HG02763 (cell line): ENCODE measurements at regions not wholly inside any gene's neighbourhood (a gene's known extent, or its start where the extent isn't known, plus 50 kb on each side); places are given as distances from the start of the nearest gene placed in this dataset.
"Not testable (repeated sequence)": the region's sequence is repeated elsewhere in the genome, so short reads cannot be mapped to it uniquely, and the experiment has no call there.

Experiments
- ATAC-seq: cut with Tn5 transposase; IDR thresholded peaks from one replicate; pipeline ENCODE4 v1.9.1; 2021; ENCODE audit warnings: mild to moderate bottlenecking, moderate library complexity; ENCODE audit not compliant: unreplicated experiment

DNA sequence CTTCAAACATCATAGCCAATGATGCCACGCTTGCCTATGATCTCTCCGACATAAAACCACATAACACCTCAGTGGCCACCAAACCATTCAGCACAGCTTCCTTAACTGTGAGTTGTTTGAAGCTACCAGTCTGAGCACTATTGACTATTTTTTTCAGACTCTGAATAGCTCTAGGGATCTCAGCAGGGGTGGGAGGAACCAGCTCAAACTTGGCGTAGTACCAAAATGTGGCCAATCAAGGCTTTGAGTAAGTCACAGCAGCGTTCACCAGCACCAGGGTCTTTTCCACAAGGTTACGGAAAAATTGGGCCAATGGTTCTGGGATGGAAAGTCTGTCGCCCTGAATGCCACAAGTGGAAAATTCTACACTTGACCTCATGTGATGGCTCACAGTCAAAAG is 70.6 kb downstream of the SMPDL3A start:
- no peak for ATAC-seq

DNA sequence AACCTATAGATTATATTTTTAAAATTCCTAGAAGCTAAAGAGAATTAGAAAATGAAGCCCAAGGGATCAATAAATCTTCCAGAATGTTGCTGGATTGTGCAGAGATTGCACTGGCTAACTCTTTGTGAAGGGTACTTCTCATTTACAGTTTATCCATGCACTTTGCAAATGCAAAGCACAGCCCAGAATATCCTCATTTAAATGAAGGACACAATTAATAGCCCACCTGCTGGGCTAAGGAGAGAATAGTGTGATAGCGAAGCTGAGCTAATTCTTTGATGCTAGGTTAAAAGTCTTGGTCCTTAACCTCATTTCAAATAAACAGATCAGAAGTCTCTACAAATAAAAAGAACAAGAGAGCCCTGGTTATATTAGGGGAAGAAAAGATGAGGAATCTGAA is 72.5 kb downstream of the SMPDL3A start:
- no peak for ATAC-seq

DNA sequence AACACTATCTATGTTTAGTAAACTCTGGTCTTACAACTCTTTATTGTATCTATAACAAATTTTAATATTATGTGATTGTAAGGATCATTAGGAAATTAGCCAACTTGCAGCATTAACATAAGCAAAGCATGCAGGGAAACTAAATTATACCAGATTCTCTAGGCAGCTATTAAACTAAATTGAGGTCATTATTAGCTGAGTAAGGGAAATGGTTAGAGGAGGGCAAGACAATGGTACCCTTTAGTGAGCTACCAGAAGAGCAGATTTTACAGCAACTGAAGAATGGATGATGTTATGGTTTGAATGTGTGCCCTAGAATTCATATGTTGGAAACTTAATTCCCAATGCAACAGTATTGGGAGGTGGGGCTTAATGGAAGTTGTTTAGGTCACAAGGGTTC is 79.1 kb downstream of the SMPDL3A start:
- ATAC-seq, result no peak

DNA sequence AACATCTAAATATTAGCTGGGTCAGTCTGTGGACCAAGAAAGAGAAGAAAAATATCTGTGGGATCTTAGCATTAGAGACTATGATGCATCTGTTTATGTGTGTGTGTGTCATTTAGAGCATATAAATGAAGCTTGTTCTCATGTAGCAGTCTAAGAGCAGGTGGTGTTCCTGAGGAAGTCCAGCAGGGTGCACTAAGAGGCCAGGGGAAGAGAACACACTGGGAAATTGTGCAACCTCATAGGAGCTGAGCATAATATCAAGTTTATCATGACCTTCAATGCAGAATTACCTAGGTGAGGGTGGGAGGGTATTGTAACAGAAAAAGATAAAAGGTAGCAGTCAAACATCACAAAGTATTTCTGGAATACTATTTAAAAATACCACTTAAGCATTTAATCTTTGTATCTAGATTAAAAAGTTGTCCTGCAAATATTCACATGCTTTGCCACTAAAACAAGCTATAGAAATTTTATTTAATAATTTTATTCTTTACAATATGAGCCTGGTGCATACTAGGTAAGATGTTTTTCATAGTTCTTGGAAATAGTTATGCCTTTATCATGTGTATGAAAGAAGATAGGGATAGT is 80.5 kb downstream of the SMPDL3A start:
- peak; percentile 85 for ATAC-seq

DNA sequence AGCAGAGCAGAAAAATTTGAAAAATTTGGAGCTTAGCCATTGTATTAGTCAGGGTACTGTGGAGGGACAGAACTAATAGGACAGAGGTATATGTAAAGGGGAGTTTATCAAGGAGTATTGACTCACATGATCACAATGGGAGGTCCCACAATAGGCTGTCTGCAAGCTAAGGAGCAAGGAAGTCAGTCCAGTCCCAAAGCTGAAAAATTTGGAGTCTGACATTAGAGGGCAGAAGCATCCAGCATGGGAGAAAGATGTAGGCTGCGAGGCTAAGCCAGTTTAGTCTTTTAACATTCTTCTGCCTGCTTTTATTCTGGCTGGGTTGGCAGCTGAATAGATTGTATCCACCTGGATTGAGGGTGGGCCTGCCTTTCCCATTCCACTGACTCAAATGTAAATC is 82.0 kb downstream of the SMPDL3A start:
- ATAC-seq, result no peak

DNA sequence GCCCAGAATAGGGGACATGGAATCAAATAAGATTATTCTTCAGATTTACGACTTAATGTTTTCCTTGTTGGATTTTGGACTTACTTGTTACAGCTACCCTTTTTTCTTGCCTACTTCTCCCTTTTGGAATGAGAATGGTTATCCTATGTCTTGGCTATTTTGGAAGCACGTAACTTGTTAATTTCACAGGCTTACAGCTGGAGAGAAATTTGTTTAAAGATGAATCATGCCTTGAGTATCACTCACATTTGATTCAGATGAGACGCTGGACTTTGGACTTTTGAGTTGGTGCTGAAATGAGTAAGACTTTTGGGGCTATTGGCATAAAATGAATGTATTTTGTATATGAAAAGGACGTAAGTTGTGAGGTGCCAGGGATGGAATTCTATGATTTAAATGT is 83.3 kb downstream of the SMPDL3A start:
- no peak for ATAC-seq

DNA sequence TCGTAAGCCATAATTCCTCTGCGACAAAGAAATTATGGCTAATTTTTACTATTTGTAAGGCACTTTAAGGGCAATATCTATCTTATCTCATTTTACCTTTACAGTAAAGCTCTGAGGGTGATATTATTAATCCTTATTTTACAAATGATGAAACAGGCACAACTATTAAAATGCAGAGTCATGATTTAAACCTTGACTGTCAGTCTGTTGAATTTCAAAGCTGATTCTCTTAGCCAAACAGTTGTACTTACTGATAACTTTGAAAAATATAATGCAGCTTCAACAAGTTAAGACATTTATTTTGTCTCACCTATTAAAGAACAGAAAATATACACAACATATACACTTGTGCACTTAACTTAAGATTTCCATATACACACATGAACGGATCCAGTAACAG is 88.2 kb downstream of the SMPDL3A start:
- ATAC-seq, result no peak

DNA sequence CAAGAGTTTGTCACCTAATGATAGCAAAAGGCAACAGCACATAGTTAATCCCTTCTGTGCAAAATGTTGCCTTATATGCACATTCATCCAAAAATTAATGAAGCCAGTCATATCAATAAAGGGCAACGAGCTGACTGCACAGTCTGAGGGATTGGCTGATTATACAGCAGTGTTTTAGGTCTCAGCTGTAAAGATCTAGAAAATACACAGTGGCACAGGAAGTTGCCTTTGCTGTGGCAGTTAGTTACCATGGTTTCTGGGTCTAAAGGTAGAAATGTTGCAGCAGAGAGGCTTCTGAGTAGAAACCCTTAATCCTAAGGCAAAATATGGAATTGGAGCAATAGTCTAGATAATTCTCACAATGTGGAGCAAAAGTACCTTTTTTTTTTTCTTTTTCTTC is 89.7 kb downstream of the SMPDL3A start:
- no peak for ATAC-seq

DNA sequence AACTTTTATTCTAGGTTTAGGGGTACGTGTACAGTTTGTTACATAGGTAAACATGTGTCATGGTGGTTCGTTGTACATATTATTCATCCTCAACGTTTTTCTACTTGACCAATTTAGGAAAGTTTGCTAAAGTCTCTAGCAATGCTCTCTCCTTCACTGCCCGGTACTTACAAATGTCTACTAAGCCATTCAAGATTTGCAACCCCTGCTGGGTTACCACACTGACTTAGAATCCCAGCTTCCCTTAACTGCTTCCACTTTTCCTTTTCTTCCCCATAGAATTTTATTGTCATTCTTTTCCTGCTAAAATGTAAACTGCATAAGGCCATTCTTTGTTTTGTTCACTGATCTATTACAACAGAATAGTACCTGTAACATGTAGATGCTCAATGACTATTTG is 97.4 kb downstream of the SMPDL3A start:
- ATAC-seq, result no peak

DNA sequence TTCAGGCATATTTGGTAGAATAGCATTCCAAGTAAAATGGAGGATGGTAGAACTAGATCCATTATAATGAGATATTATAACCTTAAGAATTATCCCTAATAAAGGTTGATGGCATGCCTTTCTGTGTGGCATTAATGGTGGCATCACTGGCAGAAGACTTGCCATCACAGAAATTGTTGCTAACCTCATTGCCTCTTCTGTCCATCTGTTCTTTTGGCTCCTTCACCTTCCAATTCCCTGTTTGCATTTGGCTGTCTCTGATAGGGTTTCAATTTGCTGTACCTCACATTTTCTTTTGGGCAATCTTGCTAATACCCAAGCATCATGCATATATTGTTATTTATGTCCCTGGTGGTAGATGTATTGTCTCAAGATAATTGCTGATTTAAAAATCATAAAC is 98.9 kb downstream of the SMPDL3A start:
- ATAC-seq, result no peak

DNA sequence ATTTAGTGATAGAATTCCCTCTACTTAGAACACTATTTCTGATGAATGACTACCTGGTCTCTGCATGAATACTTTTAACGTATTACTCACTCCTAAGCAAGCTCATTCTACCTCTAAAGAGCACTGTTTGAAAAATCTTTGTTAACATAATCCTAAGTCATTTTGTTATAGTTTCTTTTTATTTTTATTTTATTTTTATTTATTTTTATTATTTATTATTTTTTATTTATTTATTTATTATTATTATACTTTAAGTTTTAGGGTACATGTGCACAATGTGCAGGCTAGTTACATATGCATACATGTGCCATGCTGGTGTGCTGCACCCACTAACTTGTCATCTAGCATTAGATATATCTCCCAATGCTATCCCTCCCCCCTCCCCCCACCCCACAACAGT is 99.6 kb downstream of the SMPDL3A start:
- not testable (repeated sequence) for ATAC-seq

DNA sequence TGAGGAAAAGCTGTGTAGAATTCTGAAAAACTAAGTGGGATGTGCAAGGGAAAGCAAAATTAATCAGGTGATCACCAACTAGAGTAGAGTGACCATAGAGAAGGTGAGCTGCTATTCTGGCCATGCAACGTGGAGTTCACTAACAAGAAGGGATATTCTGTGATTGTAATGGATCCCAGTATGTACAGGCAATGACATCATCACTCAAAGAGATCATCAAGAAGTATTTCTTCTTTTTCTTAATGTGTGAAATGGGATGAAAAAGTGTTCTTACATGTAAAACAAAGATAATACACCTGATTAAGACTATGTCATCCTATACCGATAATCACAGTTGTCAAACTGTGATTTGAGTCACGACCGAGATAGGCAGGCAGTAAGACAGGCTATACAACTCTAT is 101.2 kb downstream of the SMPDL3A start:
- ATAC-seq, result no peak

DNA sequence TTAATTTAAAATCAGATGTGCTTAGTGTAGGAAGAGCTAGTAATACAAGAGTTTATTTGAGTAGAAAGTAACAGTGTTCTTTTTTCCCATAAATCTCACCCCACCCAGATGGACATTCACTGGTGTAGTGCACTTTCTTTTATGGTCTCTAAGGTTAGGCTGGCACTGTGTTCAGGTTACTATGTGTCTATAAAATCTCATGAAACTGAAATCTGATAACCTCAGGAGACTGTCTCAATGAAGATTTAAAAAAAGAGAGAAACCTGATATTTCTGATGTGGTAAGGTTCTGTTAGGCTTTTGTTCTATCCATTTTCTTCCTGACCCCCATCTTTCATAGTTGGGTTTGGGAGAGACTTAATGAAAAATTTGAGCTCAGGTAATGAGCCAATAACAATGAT is 101.2 kb upstream of the CLVS2 start:
- no peak for ATAC-seq

DNA sequence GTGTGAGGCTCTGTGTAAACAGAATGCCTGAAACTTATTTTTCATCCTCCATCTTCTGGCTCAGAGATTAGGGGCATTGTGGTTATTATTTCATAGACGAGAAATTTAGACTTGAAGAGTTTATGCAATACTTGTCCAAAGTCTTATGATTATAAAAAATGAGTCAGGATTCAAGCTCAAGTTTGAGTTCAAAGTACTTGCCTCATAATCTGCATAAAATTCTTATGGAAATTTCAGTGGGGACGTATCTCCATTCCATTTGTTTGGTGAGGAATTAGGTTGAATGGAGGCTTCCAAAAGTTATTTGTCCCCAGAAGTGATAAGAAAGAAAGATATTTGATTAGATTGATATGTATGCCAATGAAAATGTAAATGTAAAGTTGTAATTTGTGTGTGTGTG is 93.7 kb upstream of the CLVS2 start:
- ATAC-seq, result no peak

DNA sequence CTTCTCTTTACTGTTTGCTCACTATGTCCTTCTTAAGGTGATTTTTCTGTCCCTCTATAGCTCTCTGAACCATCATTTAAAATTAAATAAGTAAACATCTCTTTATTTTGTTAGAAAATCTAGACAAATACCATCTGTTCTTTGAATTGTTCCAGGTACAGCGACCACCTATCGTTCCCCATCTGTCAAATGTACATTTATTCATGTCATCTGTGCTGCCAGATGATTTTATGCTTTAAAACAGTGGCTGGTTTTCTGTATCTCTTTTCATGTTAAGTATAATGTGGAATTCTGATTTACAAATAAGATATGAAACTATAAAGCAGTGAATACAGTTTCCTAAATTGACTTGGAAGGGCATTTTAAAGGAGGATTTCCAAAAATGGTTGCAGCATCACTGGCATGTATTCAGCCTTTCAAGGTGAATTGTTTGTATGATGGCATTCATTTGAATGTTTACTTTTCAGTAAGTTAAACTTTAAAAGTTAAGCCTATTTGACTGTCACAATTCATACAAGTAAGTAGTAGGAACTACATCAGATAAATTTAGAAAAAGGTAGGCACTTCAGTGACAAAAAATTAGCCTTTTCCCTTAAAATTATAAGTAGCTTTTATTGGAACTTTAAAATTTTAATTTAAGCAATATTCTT is 92.6 kb upstream of the CLVS2 start:
- ATAC-seq, result no peak

DNA sequence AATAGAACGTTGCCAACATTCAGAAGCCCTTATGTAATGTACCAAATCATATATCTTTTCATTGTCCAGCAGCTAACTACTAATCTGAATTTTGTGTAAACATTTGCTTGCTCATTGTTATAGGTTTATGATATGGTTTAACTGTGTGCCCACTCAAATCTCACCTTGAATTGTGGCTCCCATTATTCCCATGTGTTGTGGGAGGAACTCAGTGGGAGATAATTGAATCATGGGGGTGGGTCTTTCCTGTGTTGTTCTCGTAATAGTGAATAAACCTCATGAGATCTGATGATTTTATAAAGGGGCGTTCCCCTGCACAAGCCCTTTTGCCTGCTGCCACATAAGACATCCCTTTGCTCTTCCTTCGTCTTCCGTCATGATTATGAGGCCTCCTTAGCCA is 91.9 kb upstream of the CLVS2 start:
- ATAC-seq, result no peak

DNA sequence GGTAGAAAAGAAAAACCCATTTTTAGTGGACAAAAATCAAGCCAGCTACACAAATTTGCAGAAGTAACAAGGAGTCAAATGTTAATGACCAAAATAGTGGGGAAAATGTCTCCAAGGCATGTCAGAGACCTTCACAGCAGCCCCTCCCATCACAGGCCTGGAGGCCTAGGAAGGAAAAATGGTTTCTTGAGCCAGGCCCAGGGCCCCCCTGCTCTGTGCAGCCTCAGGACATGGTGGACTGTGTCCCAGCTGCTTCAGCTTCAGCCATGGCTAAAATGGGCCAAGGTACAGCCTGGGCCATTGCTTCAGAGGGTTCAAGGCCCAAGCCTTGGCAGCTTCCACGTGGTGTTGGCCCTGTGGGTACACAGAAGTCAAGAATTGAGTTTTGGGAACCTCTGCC is 82.5 kb upstream of the CLVS2 start:
- ATAC-seq, result no peak

DNA sequence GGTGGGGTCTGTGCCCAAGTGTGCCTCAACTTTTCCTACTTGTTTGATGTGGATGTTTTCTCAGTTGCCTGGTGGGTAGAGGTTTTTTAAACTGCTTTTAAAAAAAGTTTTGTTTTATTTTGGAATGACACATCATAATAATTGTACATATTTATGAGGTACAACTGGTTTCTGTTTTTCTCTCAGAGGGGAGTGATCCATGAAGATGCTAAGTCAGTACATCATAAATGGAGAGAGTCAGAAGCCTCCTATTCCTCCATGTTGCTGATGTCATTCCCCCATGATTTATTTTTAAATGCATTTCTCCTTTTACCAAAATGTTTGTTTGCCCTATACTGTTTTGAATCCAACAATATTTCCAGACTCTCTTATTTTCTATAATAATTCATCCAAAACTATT is 77.3 kb upstream of the CLVS2 start:
- no peak for ATAC-seq

DNA sequence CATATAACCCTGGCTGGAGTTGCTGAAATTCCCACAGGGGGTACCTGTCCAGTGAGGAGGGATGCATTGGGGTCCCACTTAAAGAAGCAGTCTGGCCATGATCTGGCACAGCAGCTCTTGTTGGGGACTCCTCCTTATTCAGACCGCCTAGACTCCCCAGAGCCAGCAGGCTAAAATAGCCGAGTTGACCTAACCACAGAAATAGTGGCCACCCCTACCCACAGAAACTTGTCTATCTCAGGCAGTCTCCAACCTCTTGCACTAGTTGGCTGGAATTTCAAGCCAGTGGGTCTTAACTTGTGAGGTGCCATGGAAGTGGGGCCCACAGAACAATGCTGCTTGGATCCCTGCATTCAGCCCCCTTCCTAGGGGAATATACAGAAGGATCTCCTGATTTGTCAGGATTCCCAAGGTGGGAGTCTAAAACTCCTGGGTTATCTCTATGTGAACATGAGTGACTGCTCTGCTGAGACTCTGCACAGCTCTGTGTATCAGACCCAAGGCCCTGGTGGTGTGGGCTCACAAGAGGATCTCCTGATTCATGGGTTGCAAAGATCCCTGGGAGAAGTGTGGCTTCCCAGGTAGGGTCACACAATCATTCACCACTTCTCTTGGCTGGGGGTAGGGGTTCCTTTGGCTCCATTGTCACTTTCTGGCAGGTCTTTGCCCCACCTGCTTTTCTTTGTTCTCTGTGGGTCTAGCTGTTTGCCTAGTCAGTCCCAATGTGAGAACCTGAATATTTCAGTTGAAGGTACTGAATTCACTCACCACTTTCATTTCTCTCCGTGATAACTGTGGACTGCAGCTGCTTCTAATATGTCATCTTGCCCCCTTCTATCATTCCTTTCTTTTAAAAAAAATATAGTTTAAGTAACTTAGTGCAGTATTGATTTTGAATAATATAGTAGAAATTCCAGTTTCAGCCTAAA is 65.5 kb upstream of the CLVS2 start:
- ATAC-seq, result peak; percentile 47

DNA sequence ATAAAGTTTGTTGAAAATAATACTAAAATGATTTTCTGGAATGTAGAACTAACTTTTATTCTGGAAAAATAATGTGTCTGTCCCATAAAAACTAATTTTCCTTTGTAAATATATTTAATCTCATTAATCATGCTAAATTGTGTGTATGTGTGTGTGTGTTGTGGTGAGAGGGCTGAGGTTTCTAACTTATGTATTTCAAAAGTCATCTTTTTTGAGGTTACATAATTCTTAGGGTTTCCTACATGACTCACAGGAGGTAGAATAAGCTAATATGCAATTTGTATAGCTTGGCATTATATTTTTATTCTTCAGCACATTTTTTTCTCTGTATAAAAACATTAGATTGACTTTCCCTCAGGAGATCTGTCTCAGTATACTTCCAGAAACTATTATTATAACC is 64.1 kb upstream of the CLVS2 start:
- ATAC-seq, result no peak

DNA sequence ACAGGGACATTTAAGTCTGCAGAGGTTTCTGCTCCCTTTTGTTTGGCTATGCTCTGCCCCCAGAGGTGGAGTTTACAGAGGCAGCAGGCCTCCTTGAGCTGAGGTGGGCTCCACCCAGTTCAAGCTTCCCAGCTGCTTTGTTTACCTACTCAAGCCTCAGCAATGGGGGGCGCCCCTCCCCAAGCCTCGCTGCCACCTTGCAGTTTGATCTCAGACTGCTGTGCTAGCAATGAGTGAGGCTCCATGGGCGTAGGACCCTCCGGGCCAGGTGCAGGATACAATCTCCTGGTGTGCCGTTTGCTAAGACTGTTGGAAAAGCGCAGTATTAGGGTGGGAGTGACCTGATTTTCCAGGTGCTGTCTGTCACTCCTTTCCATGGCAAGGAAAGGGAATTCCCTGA is 51.1 kb upstream of the CLVS2 start:
- not testable (repeated sequence) for ATAC-seq
